Anterior cingulate cortex (tissue), 58 donors: ENCODE measurements at regions not wholly inside any gene's neighbourhood (a gene's known extent, or its start where the extent isn't known, plus 50 kb on each side); places are given as distances from the start of the nearest gene placed in this dataset.

Experiments
- DNase-seq, 58 donors: peaks; one replicate each; lab custom pipeline; 2025; lab: John Stamatoyannopoulos, UW

DNA sequence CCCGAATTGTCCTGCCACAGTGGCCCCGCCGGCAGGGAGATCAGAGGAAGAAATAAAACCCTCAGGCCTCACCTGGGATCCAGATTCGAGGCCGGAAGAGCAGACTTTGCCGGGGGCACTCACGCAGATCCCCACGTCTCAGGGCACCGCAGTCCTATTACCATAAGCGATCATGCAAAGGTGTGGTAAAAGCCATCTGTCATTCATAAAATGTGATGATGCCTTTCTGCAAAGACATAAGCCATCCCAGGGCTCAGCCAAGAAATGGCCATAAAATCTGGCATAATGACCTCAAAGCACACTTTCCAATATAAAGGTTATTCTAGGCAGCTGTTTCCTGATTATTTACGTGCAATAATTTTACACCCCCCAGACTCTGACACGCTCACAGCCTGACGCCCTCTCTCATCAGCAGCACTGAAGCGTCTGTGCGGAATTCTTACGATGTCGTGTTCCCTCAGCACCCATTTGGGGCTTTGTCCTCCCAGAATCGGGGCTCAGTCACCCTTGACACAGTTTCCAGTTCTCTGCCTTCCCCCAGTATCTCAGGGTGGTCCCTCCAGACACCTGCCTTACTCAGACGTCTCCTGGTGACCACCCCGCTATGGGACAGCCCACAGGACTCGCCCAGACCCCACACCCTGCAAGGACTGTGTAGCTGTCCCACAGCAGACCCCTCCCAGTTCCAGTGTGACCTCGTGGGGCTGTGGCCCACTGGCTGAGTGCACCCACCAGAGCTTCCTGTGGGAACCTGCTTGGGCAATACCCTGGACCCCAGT, 74.3 kb upstream of the FAM20C start:
- no peak for DNase-seq

- DNase-seq, result peak in 1 of 58 donors; percentile 20
Observed at GRCh38 chr7:118615-119391, 73.6 kb upstream of the FAM20C start.

DNA sequence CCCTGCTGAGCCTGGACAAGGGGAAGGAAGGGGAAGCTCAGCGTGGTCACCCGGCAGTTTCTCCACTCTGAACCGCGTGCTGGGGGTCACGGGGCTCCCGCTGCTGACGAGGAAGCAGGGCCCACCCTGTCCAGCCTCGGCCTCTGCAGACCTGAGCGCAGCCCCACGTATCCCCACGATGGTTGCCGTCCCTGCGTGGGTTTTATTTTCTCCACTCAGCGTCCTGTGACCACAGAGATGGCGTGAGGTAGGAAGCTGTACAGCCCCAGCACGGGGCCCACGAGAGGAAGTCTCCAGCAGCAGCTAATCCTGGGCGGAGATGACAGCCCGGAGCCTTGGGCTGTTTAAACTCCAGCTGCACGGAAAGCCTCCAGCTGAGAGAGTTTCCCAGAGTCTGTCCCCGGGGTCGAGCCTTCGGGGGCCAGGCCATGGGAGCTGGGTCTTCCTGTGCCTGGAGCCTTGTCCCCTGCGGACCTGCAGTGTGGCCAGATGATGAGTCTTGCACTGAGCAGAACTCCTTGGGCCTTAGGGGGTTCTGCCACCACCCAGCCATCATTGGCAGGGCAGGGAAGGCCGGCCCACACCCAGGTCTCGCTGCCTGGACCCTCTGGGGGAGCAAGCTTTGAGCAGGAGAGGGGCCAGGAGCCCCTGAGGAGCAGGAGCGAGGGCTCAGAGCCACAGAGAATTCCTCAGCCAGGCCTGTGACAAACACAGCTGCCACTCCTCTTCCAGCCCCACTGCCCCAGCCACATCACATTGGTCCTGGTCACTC, 72.8 kb upstream of the FAM20C start:
- DNase-seq, result peak in 11 of 58 donors; percentile 15 to 43 (median 23)

GRCh38 chr7:120164-120991, 72.0 kb upstream of the FAM20C start:
- DNase-seq, result no peak

GRCh38 chr7:121002-121785, 71.2 kb upstream of the FAM20C start:
- DNase-seq, result no peak

GRCh38 chr7:123237-123636, 69.1 kb upstream of the FAM20C start:
- no peak for DNase-seq

- DNase-seq, result no peak
Observed at GRCh38 chr7:124130-124949, 68.0 kb upstream of the FAM20C start.

DNA sequence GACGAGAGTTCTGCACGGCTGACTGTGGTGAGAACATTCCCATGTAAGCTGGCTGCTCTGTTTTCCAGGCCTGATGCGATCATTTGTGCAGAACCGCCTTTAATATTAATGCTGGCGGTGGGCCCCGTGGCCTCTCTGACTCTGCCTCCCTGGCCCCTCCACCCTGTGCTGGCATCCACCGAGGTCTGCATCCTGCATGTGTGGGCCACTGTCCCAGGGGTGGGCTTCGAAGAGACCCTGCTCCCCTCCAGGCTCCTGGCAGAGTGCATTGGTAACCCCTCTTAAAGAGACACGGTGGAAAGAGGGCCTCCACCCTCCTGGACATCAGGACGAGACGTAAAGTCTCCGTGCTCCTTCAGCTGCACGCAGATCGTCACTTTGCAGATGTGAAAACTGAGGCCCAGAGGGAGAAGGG, 67.3 kb upstream of the FAM20C start:
- DNase-seq, result no peak

DNA sequence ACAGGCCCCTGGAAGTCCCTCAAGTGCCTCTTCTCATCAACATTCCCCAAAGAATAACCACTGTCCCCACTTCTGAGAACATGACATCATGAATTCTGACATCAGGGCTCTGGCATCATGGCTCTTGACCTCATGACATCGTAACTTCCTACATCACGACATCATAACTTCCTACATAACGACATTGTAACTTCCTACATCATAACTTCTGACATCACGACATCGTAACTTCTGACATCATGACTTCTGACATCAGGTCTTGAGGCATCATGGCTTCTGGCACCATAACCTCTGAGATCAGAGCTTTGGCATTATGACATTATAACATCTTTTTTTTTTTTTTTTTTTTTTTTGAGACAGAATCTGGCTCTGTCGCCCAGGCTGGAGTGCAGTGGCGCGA, 66.7 kb upstream of the FAM20C start:
- no peak for DNase-seq

GRCh38 chr7:126368-126767, 66.0 kb upstream of the FAM20C start:
- no peak for DNase-seq

DNA sequence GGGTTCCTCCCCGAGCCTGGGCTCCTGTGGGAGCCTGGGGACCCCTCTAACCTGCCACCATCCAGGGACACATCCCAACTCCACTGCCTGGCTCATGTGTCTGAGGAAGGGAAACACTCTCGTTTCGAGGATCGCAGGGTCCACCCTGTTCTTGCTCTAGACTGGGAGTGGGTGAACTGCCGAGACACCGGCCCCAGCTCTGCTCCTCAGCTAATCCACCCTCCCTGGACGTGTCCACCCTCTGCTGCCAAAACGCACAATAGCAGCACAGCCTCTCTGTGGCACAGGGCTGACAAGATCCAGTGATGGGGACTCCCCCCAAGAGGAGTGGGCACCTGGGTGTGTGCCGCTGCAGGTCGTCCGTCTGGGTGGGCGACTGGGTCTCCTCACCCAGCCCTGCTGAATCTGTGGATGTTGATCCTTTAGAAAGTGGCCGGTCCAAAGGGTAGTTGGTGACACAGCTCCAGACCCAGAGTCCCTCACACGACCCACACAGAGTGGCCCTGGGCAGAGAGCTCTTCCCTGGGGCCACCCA, 65.2 kb upstream of the FAM20C start:
- no peak for DNase-seq

GRCh38 chr7:128171-129080, 63.9 kb upstream of the FAM20C start:
- DNase-seq, result no peak

GRCh38 chr7:129366-130221, 62.8 kb upstream of the FAM20C start:
- peak in 44 of 58 donors; percentile 11 to 81 (median 49) for DNase-seq

DNA sequence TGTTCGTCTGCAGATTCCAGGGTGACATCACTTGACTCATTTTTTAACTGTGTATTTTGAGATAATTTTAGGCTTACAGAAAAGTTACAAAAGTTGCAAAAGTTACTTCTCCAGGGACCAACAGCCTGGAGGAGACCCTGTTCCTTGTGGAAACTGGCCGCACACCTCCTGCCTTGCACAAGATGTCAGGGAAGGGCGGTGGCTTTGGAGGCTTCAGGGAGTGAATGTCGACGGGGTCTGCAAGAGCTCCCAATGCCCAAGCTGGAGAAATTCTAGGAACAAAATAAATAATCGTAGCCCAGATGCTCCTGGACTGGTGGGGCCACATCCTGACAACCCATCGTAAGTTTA, 62.2 kb upstream of the FAM20C start:
- DNase-seq, result no peak

DNA sequence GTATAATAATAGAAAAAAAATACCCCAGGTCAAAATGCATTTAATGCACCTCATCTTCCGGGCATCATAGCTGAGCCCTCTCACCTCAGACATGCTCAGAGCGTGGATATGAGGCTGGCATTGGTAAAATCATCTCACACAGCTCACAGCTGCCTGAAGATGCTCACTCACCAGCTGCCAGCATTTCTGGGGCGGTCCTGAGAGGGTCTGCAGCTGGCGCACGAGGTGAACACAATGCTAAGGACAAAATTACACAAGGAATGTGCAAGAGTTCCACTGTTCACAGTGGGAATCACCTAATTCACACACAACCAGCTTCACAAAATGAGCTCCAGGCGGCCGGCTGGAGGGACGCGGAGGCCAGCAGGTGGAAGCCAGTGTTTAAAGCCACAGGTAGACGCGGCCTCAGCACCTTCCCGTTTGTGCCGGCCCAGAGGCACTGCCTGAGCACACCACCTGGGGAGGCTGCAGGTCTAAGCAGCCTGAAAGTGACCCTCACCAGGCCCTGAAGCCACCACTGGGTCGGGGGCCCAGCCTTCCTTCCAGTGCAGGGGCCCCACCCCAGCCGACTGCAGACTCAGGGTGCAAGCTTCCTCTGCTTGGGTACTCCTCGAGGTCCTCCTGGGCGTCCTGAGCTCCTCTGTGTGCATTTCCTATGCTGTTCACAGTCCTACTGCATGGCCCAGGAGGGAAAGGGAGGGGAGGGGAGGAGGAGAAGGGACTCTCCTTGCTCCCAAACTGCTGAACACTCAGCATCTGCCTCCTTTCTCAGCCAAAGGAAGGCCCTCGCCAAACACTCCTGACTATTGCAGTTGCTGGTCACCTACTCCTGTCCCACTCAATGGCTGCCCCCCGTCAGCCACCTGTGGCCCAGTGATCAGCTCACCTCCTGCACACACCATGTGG, 61.2 kb upstream of the FAM20C start:
- peak in 1 of 58 donors; percentile 71 for DNase-seq
